K562 (cell line): ENCODE measurements at regions not wholly inside any gene's neighbourhood (a gene's known extent, or its start where the extent isn't known, plus 50 kb on each side); places are given as distances from the start of the nearest gene placed in this dataset.

Experiments
- ATAC-seq: fragments of 200-7000 bp; cut with Tn5 transposase; 3 replicates; pipeline ENCODE4 v1.9.1; 2020; ENCODE audit warnings: moderate library complexity
- BruUV-seq: library from RNA; stranded (reverse); fragments of 400-500 nt; replicated peaks from 2 replicates; lab custom pipeline; 2021; lab: Mats Ljungman, UMichigan
- CTCF ChIA-PET: fragments of 300-600 bp; formaldehyde crosslinking; extraction: SDS; loops from one replicate; lab custom pipeline; 2021; ENCODE audit warnings: low intra/inter-chr PET ratio; lab: Yijun Ruan, JAX
- POLR2A ChIA-PET: fragments of 300-600, 350-650 bp; sonication (Branson Sonifier 250); formaldehyde crosslinking; extraction: SDS; loops from one replicate; lab custom pipeline; 2021; ENCODE audit warnings: antibody characterized with exemption, inconsistent platforms; lab: Yijun Ruan, JAX
- DNase-seq, 4 experiments: peaks; one replicate each; pipeline versions ENCODE4 v3.0.0 to v3.0.0-alpha.2; 2011 to 2018; ENCODE audit warnings: low spot score in 3 of 4, mixed read lengths in 3 of 4; ENCODE audit errors: extremely low read depth in 1 of 4
- FAIRE-seq: peaks from 2 replicates; lab custom pipeline; 2011; peaks lifted over from hg19 to GRCh38; lab: Jason Lieb, UNC
- H2AFZ ChIP-seq: 2 replicates; pipeline ENCODE4 v1.6.0; 2011; ENCODE audit warnings: low read depth, low read length, control low read depth, inconsistent platforms
- H3K27ac ChIP-seq: fragments of 200-600 bp; 3 replicates; pipeline ENCODE4 v1.8.0; 2011; ENCODE audit warnings: low read depth, mild to moderate bottlenecking, control low read depth, inconsistent platforms, low read length, moderate library complexity, mixed read lengths; ENCODE audit errors: extremely low read depth
- H3K27me3 ChIP-seq, 2 experiments: fragments of 300-600 bp in 1 of 2; 2 replicates in 1 of 2; 3 replicates in 1 of 2; pipeline versions ENCODE4 v1.6.0 to v1.8.0; 2011; ENCODE audit warnings: inconsistent platforms in 2 of 2, low read length in 2 of 2, mild to moderate bottlenecking in 1 of 2, mixed read lengths in 1 of 2, moderate library complexity in 1 of 2; ENCODE audit not compliant: control insufficient read depth in 2 of 2, insufficient read depth in 2 of 2
- H3K36me3 ChIP-seq: fragments of 300-600 bp; 3 replicates; pipeline ENCODE4 v1.8.0; 2011; ENCODE audit warnings: mild to moderate bottlenecking, low read length, inconsistent platforms; ENCODE audit not compliant: control insufficient read depth, insufficient read depth
- H3K4me1 ChIP-seq, 2 experiments: fragments of 200-600 bp in 1 of 2; replicated peaks in 1 of 2; 2 replicates in 1 of 2; 3 replicates in 1 of 2; pipeline versions ENCODE4 v1.5.1 to v1.8.0; 2011; ENCODE audit warnings: inconsistent platforms in 2 of 2, low read length in 2 of 2, mild to moderate bottlenecking in 1 of 2, mixed read lengths in 1 of 2, moderate library complexity in 1 of 2; ENCODE audit not compliant: control insufficient read depth in 2 of 2, insufficient read depth in 2 of 2
- H3K4me2 ChIP-seq: 2 replicates; pipeline ENCODE4 v1.6.1; 2011; ENCODE audit warnings: low read length, control low read depth, inconsistent platforms, mixed read lengths; ENCODE audit not compliant: insufficient read depth
- H3K4me3 ChIP-seq: fragments of 200-600 bp; sonication (generic), shearing (Covaris generic); 2 replicates; pipeline ENCODE4 v1.5.1; 2016; ENCODE audit warnings: control low read depth, inconsistent platforms
- H3K79me2 ChIP-seq: fragments of 200-600 bp; 3 replicates; pipeline ENCODE4 v1.8.0; 2011; ENCODE audit warnings: low read length, inconsistent platforms; ENCODE audit not compliant: control insufficient read depth, insufficient read depth
- H3K9ac ChIP-seq, 2 experiments: 2 replicates each; pipeline versions ENCODE4 v1.6.0 to v1.6.1; 2011; ENCODE audit warnings: low read depth in 2 of 2, low read length in 2 of 2, control low read depth in 1 of 2, inconsistent platforms in 1 of 2, mild to moderate bottlenecking in 1 of 2, mixed read lengths in 1 of 2; ENCODE audit not compliant: insufficient read depth in 1 of 2
- H3K9me1 ChIP-seq: one replicate; pipeline ENCODE4 v1.6.0; 2011; ENCODE audit warnings: inconsistent platforms, mild to moderate bottlenecking, low read length, moderate library complexity; ENCODE audit not compliant: control insufficient read depth, insufficient read depth
- H3K9me3 ChIP-seq: replicated peaks from 2 replicates; pipeline ENCODE4 v1.5.1; 2011; ENCODE audit warnings: low read depth, low read length, inconsistent platforms; ENCODE audit not compliant: control insufficient read depth, insufficient read depth
- H4K20me1 ChIP-seq: replicated peaks from 2 replicates; pipeline ENCODE4 v1.6.1; 2011; ENCODE audit warnings: low read length, inconsistent platforms, mixed read lengths; ENCODE audit not compliant: control insufficient read depth, insufficient read depth
- MYBL2 ChIP-seq, 2 experiments: fragments of 450-650 bp in 1 of 2; sonication (generic) in 1 of 2; formaldehyde crosslinking in 1 of 2; IDR thresholded peaks; 2 replicates each; pipeline versions ENCODE4 v1.6.1 to v1.8.1; 2017 to 2022; ENCODE audit warnings: borderline replicate concordance in 1 of 2, inconsistent platforms in 1 of 2, low read depth in 1 of 2, mild to moderate bottlenecking in 1 of 2, missing genetic modification reagents in 1 of 2, moderate library complexity in 1 of 2
- RBM39 ChIP-seq: fragments of 200-400 bp; formaldehyde crosslinking; optimal IDR thresholded peaks from 2 replicates; pipeline ENCODE3; 2018; ENCODE audit warnings: low read depth, low read length
- TCF7 ChIP-seq: sonication (generic); IDR thresholded peaks from 2 replicates; pipeline ENCODE4 v1.6.1; 2016; ENCODE audit warnings: antibody characterized with exemption, borderline replicate concordance
- ZNF184 ChIP-seq: sonication (generic); formaldehyde crosslinking; IDR thresholded peaks from 2 replicates; pipeline ENCODE4 v1.5.0; 2020; ENCODE audit warnings: missing genetic modification reagents
- ZNF347 ChIP-seq: fragments of 450-650 bp; formaldehyde crosslinking; IDR thresholded peaks from 2 replicates; pipeline ENCODE4 v1.4.0; 2020; ENCODE audit warnings: low read depth, mild to moderate bottlenecking, moderate library complexity
- ZNF551 ChIP-seq: fragments of 250-450 bp; sonication (Bioruptor Pico); IDR thresholded peaks from 2 replicates; pipeline ENCODE4 v1.5.0; 2021; ENCODE audit warnings: mild to moderate bottlenecking, moderate library complexity
- ZNF780A ChIP-seq: fragments of 250-450 bp; sonication (Bioruptor Pico); IDR thresholded peaks from 2 replicates; pipeline ENCODE4 v1.5.0; 2021; ENCODE audit warnings: mild to moderate bottlenecking
- WGBS: fragments of 100-300 bp; shearing (Covaris generic); methylation state at CpG from one replicate; pipeline ENCODE4 v1.1.6; 2016; ENCODE audit warnings: low coverage, mixed read lengths; ENCODE audit not compliant: insufficient coverage; ENCODE audit errors: missing lambda C conversion rate; 5-methylcytosine and 5-hydroxymethylcytosine counted together
- in situ Hi-C: fragments of 300-500 bp; cut with MboI; formaldehyde crosslinking; loops from 4 replicates; pipeline ENCODE4 v1.15.0; 2018; ENCODE audit warnings: inconsistent platforms, mixed read lengths
- intact Hi-C: fragments of 100-400 bp; cut with micrococcal nuclease; formaldehyde crosslinking; loops from 2 replicates; pipeline ENCODE4 v1.14.2; 2022
- TF ChIP-seq, protein P1 (sequence below): fragments of 450-650 bp; IDR thresholded peaks from 2 replicates; pipeline ENCODE4 v1.6.1; 2016; ENCODE audit warnings: low read depth, mild to moderate bottlenecking, moderate library complexity

DNA sequence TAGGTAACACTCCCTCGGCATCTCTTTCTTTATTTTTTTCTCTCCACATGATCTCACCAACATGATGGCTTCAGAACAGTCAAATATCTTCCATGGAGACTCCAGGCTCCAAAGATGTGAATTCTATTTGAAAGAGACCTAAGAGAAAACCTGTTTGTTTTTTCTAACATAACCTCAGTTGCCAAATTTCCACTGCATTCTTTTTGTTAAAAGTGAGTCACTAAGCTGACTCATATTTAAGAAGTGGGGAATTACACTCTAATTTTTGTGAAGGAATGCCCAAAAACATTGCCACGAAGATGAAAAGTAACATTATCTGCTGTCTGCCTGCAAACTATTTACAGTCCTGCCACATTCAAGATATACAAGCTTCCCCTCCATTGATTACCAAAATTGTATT lies 1337.6 kb downstream of the LRFN5 start:
- Histone ChIP-seq H3K27me3 (no peaks in the 10 kb centered on the region), H3K27ac (no peak overlapping the region), H3K4me1 (no peaks in the 10 kb centered on the region), H3K9ac (no peak overlapping the region), H3K9me1 (no peaks in the 10 kb centered on the region), H4K20me1 (no peaks in the 10 kb centered on the region), H3K4me3 (no peak overlapping the region), H3K79me2 (no peaks in the 10 kb centered on the region), H2AFZ (no peak overlapping the region), H3K36me3 (no peaks in the 10 kb centered on the region), H3K4me2 (no peak overlapping the region), H3K9me3 (no peaks in the 10 kb centered on the region)
- no peak for TF ChIP-seq RBM39
- no peak for TF ChIP-seq ZNF184
- TF ChIP-seq ZNF780A (CRISPR knock-in tag), result no peak
- TF ChIP-seq ZNF551 (CRISPR knock-in tag), result no peak
- no peak for TF ChIP-seq MYBL2 (IDR thresholded peaks at IDR 0.05; ENCODE audit: low read depth)
- no peak for TF ChIP-seq MYBL2 (CRISPR knock-in tag; IDR thresholded peaks at IDR 0.05; ENCODE audit: borderline replicate concordance)
- TF ChIP-seq, protein P1, sequence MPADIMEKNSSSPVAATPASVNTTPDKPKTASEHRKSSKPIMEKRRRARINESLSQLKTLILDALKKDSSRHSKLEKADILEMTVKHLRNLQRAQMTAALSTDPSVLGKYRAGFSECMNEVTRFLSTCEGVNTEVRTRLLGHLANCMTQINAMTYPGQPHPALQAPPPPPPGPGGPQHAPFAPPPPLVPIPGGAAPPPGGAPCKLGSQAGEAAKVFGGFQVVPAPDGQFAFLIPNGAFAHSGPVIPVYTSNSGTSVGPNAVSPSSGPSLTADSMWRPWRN, result no peak
- no peak for TF ChIP-seq TCF7
- no peak for TF ChIP-seq ZNF347
- FAIRE-seq (no peak), ATAC-seq (no peak), DNase-seq (no peak)
- 0% methylated on average over 2 of the region's 2 CpGs for WGBS
- in situ Hi-C loops, result no loop called here
- BruUV-seq, result no TSS peak
- CTCF ChIA-PET, result no interaction called here
- intact Hi-C loops, result no loop called here
- POLR2A ChIA-PET, result no interaction called here
